ENCODE measurements at regions not wholly inside any gene's neighbourhood (a gene's known extent, or its start where the extent isn't known, plus 50 kb on each side); places are given as distances from the start of the nearest gene placed in this dataset.

DNA sequence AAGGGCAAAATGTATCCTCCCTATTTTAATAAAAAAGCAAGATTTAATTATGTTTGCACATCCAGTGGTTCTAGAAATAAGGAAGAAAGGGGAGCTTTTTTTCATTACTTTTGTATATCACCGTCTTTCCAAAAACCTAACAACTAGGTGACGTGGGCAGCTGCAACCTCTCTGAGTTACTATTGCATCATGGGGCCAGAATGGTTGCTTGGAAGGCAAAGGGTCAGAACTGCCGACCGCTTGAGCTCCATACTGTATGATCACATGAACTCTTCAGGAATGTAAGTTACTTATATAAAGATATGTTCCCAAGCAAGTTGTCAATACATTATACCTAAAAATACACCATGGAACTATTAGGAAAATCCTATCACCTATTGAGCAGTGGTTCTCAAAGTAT is 85.6 kb upstream of the HIVEP3 start:
- Histone ChIP-seq H3K9me3 (ENCODE audit: low read depth) (no peaks in the 10 kb centered on the region), H3K9me2 (ENCODE audit: insufficient read depth) (no peaks in the 10 kb centered on the region), H3K36me3 (ENCODE audit: low read depth) (no peaks in the 10 kb centered on the region), H3K79me2 (ENCODE audit: insufficient read depth) (no peaks in the 10 kb centered on the region), H3K4me1 (ENCODE audit: insufficient read depth) (peaks cover 4% of the 10 kb centered on the region; the same call in 1 of the 2 replicates), H4K20me1 (ENCODE audit: insufficient read depth) (no peaks in the 10 kb centered on the region; the same call in 1 of the 2 replicates), H3K4me3 (no peak overlapping the region), H3K27me3 (replicated peaks; ENCODE audit: insufficient read depth) (no peaks in the 10 kb centered on the region), H3K4me2 (ENCODE audit: unreplicated experiment) (no peak overlapping the region), H3F3A (ENCODE audit: insufficient read depth) (peaks cover 8% of the 10 kb centered on the region; the same call in 1 of the 2 replicates), H3K9ac (no peak overlapping the region), H3K27ac (no peak overlapping the region), H2AFZ (no peak overlapping the region)
- TF ChIP-seq EZH2phosphoT487 (IDR thresholded peaks at IDR 0.05; ENCODE audit: insufficient read depth, low read depth) (no peak), EZH2 (IDR thresholded peaks at IDR 0.05; ENCODE audit: insufficient read depth, poor library complexity, severe bottlenecking) (no peak)
- WGBS, 2 experiments (ENCODE audit: low coverage in 1 of 2, low lambda C conversion rate in 2 of 2, missing lambda C conversion rate in 2 of 2) = 93 to 94% methylated on average over 4 of the region's 4 CpGs
- in situ Hi-C loops (cut with MboI) = no loop called here
- no peak for DNase-seq

DNA sequence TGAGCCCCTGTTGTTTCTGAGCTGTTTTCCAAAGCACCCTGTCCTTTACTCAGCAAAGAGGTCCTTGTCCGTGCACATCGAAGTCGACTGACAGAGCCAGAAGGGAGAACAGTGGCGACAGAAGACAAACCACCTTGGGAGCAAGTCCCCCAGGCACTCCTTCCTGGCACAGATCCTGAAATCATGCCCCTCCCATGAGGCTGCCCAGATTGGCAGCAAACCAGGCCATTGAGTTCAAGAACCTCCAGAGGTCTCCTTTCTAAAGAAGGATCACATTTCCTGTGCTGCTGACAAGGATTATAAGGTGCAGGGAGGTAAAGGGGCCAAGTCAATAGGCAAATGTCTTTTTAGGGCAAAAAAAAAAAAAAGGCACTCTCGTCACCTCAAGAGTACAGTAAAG is 84.7 kb upstream of the HIVEP3 start:
- Histone ChIP-seq H3K4me1 (ENCODE audit: insufficient read depth) (peaks cover 4% of the 10 kb centered on the region; the same call in 1 of the 2 replicates), H3K9ac (no peak overlapping the region), H3K9me2 (ENCODE audit: insufficient read depth) (no peaks in the 10 kb centered on the region), H4K20me1 (ENCODE audit: insufficient read depth) (no peaks in the 10 kb centered on the region; the same call in 1 of the 2 replicates), H3K79me2 (ENCODE audit: insufficient read depth) (no peaks in the 10 kb centered on the region), H3K27me3 (replicated peaks; ENCODE audit: insufficient read depth) (no peaks in the 10 kb centered on the region), H3K4me3 (no peak overlapping the region), H3K9me3 (ENCODE audit: low read depth) (no peaks in the 10 kb centered on the region), H3K27ac (no peak overlapping the region), H3K36me3 (ENCODE audit: low read depth) (no peaks in the 10 kb centered on the region), H2AFZ (no peak overlapping the region), H3K4me2 (ENCODE audit: unreplicated experiment) (no peak overlapping the region), H3F3A (ENCODE audit: insufficient read depth) (peaks cover 8% of the 10 kb centered on the region; the same call in 1 of the 2 replicates)
- 82 to 84% methylated on average over 5 of the region's 5 CpGs for WGBS, 2 experiments (ENCODE audit: low coverage in 1 of 2, low lambda C conversion rate in 2 of 2, missing lambda C conversion rate in 2 of 2)
- DNase-seq = no peak
- in situ Hi-C loops (cut with MboI) = no loop called here
- TF ChIP-seq EZH2 (IDR thresholded peaks at IDR 0.05; ENCODE audit: insufficient read depth, poor library complexity, severe bottlenecking) (no peak), EZH2phosphoT487 (IDR thresholded peaks at IDR 0.05; ENCODE audit: insufficient read depth, low read depth) (no peak)

DNA sequence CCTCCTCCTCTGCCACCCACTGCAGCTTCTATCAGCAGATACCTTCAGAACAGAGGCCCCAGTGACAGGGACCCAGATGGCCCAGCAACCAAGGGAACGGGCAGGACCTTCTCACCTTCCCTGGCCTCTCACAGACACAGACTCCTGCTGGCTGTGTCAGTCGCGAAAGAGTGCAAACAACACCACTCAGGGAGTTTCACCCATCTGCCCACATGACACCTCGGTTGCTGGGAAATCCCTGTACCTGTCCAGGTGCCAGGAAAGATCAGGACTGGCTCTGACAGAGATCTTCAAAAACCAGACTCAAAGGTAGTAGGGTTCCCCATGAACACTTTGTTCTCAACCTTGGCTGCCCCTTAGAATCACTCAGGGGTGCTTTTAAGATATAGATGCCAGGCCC is 83.5 kb upstream of the HIVEP3 start:
- TF ChIP-seq EZH2phosphoT487 (IDR thresholded peaks at IDR 0.05; ENCODE audit: insufficient read depth, low read depth) (no peak), EZH2 (IDR thresholded peaks at IDR 0.05; ENCODE audit: insufficient read depth, poor library complexity, severe bottlenecking) (no peak)
- no peak overlapping the region for H3K27ac ChIP-seq
- H3K4me3 ChIP-seq = no peak overlapping the region
- in situ Hi-C loops (cut with MboI) = no loop called here
- WGBS, 2 experiments (ENCODE audit: low coverage in 1 of 2, low lambda C conversion rate in 2 of 2, missing lambda C conversion rate in 2 of 2) = 74 to 77% methylated on average over 4 of the region's 4 CpGs
- no peaks in the 10 kb centered on the region for H3K36me3 ChIP-seq (ENCODE audit: low read depth)
- no peaks in the 10 kb centered on the region; the same call in 1 of the 2 replicates for H4K20me1 ChIP-seq (ENCODE audit: insufficient read depth)
- H3K4me2 ChIP-seq (ENCODE audit: unreplicated experiment) = no peak overlapping the region
- H3F3A ChIP-seq (ENCODE audit: insufficient read depth) = peaks cover 8% of the 10 kb centered on the region; the same call in 1 of the 2 replicates
- no peaks in the 10 kb centered on the region for H3K9me3 ChIP-seq (ENCODE audit: low read depth)
- DNase-seq = no peak
- no peaks in the 10 kb centered on the region for H3K79me2 ChIP-seq (ENCODE audit: insufficient read depth)
- no peak overlapping the region for H3K9ac ChIP-seq
- H2AFZ ChIP-seq = no peak overlapping the region
- H3K27me3 ChIP-seq (replicated peaks; ENCODE audit: insufficient read depth) = no peaks in the 10 kb centered on the region
- H3K9me2 ChIP-seq (ENCODE audit: insufficient read depth) = no peaks in the 10 kb centered on the region
- H3K4me1 ChIP-seq (ENCODE audit: insufficient read depth) = peaks cover 4% of the 10 kb centered on the region; the same call in 1 of the 2 replicates

DNA sequence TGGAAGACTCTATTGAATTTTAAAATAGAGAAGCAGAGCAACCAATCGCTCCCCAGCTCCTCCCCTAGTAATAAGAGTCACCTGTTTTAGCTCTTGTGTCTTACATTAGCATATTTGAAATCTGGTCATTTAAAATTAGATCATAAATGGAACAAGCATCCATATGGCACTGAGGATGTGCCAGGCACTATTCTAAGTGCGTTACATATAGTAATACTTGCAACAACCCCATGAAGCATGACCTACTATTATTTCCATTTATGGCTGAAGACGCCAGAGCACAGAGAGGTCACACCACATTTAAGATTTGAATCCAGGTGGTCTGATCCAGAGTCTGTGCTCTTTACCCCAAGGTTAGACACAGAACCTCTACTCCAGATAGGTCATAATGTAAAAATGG is 82.0 kb upstream of the HIVEP3 start:
- TF ChIP-seq EZH2phosphoT487 (IDR thresholded peaks at IDR 0.05; ENCODE audit: insufficient read depth, low read depth) = no peak
- no peak for TF ChIP-seq EZH2 (IDR thresholded peaks at IDR 0.05; ENCODE audit: insufficient read depth, poor library complexity, severe bottlenecking)
- Histone ChIP-seq H3K4me3 (no peak overlapping the region), H3K79me2 (ENCODE audit: insufficient read depth) (no peaks in the 10 kb centered on the region), H3K36me3 (ENCODE audit: low read depth) (no peaks in the 10 kb centered on the region), H3K4me1 (ENCODE audit: insufficient read depth) (no peaks in the 10 kb centered on the region), H3K27ac (no peak overlapping the region), H3K9me3 (ENCODE audit: low read depth) (no peaks in the 10 kb centered on the region), H3F3A (ENCODE audit: insufficient read depth) (no peaks in the 10 kb centered on the region), H2AFZ (no peak overlapping the region), H4K20me1 (ENCODE audit: insufficient read depth) (no peaks in the 10 kb centered on the region), H3K4me2 (ENCODE audit: unreplicated experiment) (no peak overlapping the region), H3K27me3 (replicated peaks; ENCODE audit: insufficient read depth) (no peaks in the 10 kb centered on the region), H3K9me2 (ENCODE audit: insufficient read depth) (no peaks in the 10 kb centered on the region), H3K9ac (no peak overlapping the region)
- WGBS, 2 experiments (ENCODE audit: low coverage in 1 of 2, low lambda C conversion rate in 2 of 2, missing lambda C conversion rate in 2 of 2) = 87 to 93% methylated on average over 3 of the region's 3 CpGs
- in situ Hi-C loops (cut with MboI) = no loop called here
- no peak for DNase-seq

DNA sequence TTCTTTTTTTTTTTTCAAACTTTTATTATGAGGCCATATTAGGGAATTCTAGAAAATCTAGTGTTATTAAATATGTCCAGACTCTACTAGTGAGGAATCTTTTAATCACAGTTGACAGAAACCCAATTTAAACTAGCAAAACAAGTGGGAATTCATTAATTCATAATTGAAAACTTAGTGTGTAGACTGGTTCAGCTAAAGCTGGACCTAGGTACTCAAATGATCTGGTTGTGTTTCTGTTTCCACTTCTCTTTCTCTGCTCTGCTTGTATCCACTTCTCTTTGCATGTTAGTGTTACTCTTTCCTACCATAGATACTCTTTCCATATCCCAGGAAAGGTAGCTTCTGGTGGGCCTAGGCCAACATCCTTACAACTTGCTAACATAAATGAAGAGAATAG is 81.2 kb upstream of the HIVEP3 start:
- Histone ChIP-seq H3K9me2 (ENCODE audit: insufficient read depth) (no peaks in the 10 kb centered on the region), H3F3A (ENCODE audit: insufficient read depth) (no peaks in the 10 kb centered on the region), H2AFZ (no peak overlapping the region), H3K79me2 (ENCODE audit: insufficient read depth) (no peaks in the 10 kb centered on the region), H3K9me3 (ENCODE audit: low read depth) (no peaks in the 10 kb centered on the region), H3K4me2 (ENCODE audit: unreplicated experiment) (no peak overlapping the region), H3K36me3 (ENCODE audit: low read depth) (no peaks in the 10 kb centered on the region), H4K20me1 (ENCODE audit: insufficient read depth) (no peaks in the 10 kb centered on the region), H3K4me1 (ENCODE audit: insufficient read depth) (no peaks in the 10 kb centered on the region), H3K4me3 (no peak overlapping the region), H3K27ac (no peak overlapping the region), H3K9ac (no peak overlapping the region), H3K27me3 (replicated peaks; ENCODE audit: insufficient read depth) (no peaks in the 10 kb centered on the region)
- TF ChIP-seq EZH2 (IDR thresholded peaks at IDR 0.05; ENCODE audit: insufficient read depth, poor library complexity, severe bottlenecking) (no peak), EZH2phosphoT487 (IDR thresholded peaks at IDR 0.05; ENCODE audit: insufficient read depth, low read depth) (no peak)
- in situ Hi-C loops (cut with MboI) = no loop called here
- no peak for DNase-seq

Measured in GM23248 (cell line).